ENCODE measurements at regions not wholly inside any gene's neighbourhood (a gene's known extent, or its start where the extent isn't known, plus 50 kb on each side); places are given as distances from the start of the nearest gene placed in this dataset.

DNA sequence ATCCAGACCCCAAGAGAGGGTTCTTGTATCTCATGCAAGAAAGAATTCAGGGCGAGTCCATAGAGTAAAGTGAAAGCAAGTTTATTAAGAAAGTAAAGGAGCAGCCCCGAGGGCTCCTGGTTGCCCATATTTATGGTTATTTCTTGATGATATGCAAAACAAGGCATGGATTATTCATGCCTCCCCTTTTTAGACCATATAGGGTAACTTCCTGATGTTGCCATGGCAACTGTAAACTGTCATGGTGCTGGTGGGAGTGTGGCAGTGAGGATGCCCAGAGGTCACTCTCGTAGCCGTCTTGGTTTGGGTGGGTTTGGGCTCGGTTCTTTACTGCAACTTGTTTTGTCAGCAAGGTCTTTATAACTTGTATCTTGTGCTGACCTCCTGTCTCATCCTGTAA lies 750.2 kb upstream of the FANCL start:
- no peaks in the 10 kb centered on the region for H3K27me3 Mint-ChIP-seq (ENCODE audit: unreplicated experiment)
- no peaks in the 10 kb centered on the region for H3K9me3 Mint-ChIP-seq (ENCODE audit: unreplicated experiment)
- no peaks in the 10 kb centered on the region for H3K4me1 Mint-ChIP-seq (ENCODE audit: unreplicated experiment)
- H3K4me3 Mint-ChIP-seq (ENCODE audit: unreplicated experiment) = no peak overlapping the region
- TF ChIP-seq CTCF (IDR thresholded peaks at IDR 0.05; ENCODE audit: unreplicated experiment) = no peak
- no peak overlapping the region for H3K27ac Mint-ChIP-seq (ENCODE audit: unreplicated experiment)
- H3K36me3 Mint-ChIP-seq (ENCODE audit: low read depth, unreplicated experiment) = no peaks in the 10 kb centered on the region
- DNase-seq (ENCODE audit: low spot score) = no peak

DNA sequence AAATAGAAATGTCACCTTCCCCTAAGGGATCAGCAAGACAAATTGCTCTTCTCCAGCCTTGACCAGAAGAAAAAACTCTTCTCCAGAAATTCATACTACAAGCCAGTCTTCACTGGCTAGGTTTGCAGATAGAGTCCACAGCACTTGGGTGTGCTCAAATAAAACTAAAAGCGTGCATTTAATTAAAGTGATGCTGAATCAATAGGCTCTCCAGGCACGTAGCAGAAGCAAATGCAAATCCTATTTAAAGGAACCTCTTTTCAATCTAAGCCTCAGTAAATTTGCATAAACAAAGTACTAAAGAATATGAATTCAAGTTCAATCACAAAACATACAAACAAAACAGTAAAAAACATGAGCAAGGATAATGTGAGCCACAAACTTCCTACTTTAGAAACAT lies 744.4 kb upstream of the FANCL start:
- TF ChIP-seq CTCF (IDR thresholded peaks at IDR 0.05; ENCODE audit: unreplicated experiment) = no peak

GRCh38 chr2:58984731-58985130 lies 743.6 kb upstream of the FANCL start:
- no peaks in the 10 kb centered on the region for H3K36me3 Mint-ChIP-seq (ENCODE audit: low read depth, unreplicated experiment)
- H3K9me3 Mint-ChIP-seq (ENCODE audit: unreplicated experiment) = no peaks in the 10 kb centered on the region
- H3K27me3 Mint-ChIP-seq (ENCODE audit: unreplicated experiment) = no peaks in the 10 kb centered on the region
- H3K4me3 Mint-ChIP-seq (ENCODE audit: unreplicated experiment) = no peak overlapping the region
- DNase-seq (ENCODE audit: low spot score) = no peak
- H3K27ac Mint-ChIP-seq (ENCODE audit: unreplicated experiment) = no peak overlapping the region
- H3K4me1 Mint-ChIP-seq (ENCODE audit: unreplicated experiment) = no peaks in the 10 kb centered on the region
- TF ChIP-seq CTCF (IDR thresholded peaks at IDR 0.05; ENCODE audit: unreplicated experiment) = no peak

More for the DNA sequence above, 744.4 kb upstream of the FANCL start:
- Mint-ChIP-seq H3K9me3 (ENCODE audit: unreplicated experiment) (no peaks in the 10 kb centered on the region), H3K27ac (ENCODE audit: unreplicated experiment) (no peak overlapping the region), H3K36me3 (ENCODE audit: low read depth, unreplicated experiment) (no peaks in the 10 kb centered on the region), H3K4me3 (ENCODE audit: unreplicated experiment) (no peak overlapping the region), H3K27me3 (ENCODE audit: unreplicated experiment) (no peaks in the 10 kb centered on the region), H3K4me1 (ENCODE audit: unreplicated experiment) (no peaks in the 10 kb centered on the region)
- DNase-seq (ENCODE audit: low spot score) = no peak

DNA sequence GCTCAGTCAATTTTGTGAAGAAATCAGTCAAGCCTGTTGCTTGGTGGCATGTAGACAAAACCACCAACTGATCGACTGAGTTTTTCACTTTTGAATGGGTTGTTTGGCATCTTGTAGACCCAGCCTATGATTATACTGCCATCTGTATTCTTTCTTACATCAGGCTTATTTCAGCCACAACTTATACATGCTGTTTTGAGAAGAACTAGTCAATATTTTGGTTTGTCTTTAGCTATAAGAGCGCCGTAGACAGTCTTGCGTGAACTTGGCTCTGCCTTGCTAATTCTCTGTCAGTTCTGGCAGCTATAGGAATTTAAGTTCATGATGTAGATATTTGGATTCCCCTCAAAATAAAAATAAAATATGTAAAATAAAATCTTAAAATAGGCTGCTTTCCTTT lies 742.0 kb upstream of the FANCL start:
- H3K9me3 Mint-ChIP-seq (ENCODE audit: unreplicated experiment) = no peaks in the 10 kb centered on the region
- no peak for DNase-seq (ENCODE audit: low spot score)
- no peaks in the 10 kb centered on the region for H3K27me3 Mint-ChIP-seq (ENCODE audit: unreplicated experiment)
- no peak for TF ChIP-seq CTCF (IDR thresholded peaks at IDR 0.05; ENCODE audit: unreplicated experiment)
- no peak overlapping the region for H3K27ac Mint-ChIP-seq (ENCODE audit: unreplicated experiment)
- H3K4me3 Mint-ChIP-seq (ENCODE audit: unreplicated experiment) = no peak overlapping the region
- no peaks in the 10 kb centered on the region for H3K4me1 Mint-ChIP-seq (ENCODE audit: unreplicated experiment)
- H3K36me3 Mint-ChIP-seq (ENCODE audit: low read depth, unreplicated experiment) = no peaks in the 10 kb centered on the region

DNA sequence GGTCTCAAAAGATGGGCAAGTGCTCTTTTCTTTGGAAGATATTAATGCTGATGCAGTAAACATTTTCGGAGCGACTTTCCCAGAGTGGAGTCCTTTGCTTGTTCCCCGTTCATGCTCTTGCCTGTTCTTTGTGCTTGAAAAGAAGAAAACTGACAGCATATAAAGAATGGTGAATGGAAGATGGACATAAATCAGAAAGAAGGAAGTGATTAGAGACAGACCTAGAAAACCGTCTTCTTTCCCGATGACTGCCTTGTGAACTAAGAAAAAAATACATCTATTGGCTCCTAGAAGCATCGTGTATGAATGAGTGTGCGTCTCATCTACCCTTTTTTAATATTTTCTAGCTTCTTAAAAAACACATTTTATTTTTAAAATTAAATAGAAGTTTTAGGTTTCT lies 740.1 kb upstream of the FANCL start:
- no peak for TF ChIP-seq CTCF (IDR thresholded peaks at IDR 0.05; ENCODE audit: unreplicated experiment)
- DNase-seq (ENCODE audit: low spot score) = no peak
- H3K4me3 Mint-ChIP-seq (ENCODE audit: unreplicated experiment) = no peak overlapping the region
- no peaks in the 10 kb centered on the region for H3K4me1 Mint-ChIP-seq (ENCODE audit: unreplicated experiment)
- H3K9me3 Mint-ChIP-seq (ENCODE audit: unreplicated experiment) = no peaks in the 10 kb centered on the region
- H3K27me3 Mint-ChIP-seq (ENCODE audit: unreplicated experiment) = no peaks in the 10 kb centered on the region
- no peak overlapping the region for H3K27ac Mint-ChIP-seq (ENCODE audit: unreplicated experiment)
- no peaks in the 10 kb centered on the region for H3K36me3 Mint-ChIP-seq (ENCODE audit: low read depth, unreplicated experiment)
